ENCODE measurements at regions not wholly inside any gene's neighbourhood (a gene's known extent, or its start where the extent isn't known, plus 50 kb on each side); places are given as distances from the start of the nearest gene placed in this dataset.

DNA sequence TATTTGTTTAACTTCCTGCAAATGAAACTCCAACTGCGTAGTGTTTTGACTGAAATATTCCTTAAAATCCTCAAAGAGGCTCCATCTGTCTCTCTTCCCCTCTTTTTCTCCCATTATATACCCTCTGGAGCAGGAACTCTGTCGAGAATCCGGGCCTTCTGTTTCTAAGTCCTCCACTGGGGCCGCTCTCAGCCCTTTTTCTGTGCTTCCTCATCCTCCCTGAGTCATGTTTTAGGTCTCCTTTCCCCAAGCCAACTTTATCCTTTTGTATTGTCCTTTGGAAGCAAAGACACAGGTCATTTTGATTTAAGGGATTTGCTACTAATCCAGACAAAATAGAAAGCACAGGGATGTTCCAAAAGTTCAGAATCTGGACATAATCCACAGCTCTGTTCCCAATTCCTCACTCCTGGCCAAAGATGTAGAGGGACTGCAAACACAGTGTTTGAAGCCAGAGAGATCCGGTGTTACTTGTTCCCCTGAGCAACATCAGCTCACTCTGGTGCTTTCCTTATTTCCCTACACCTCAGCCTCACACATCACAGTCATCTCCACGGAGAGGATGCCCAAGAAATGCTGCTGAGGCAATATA lies 131.0 kb upstream of the KLF3 start:
- Histone ChIP-seq H3K9me3 (replicated peaks; ENCODE audit: control insufficient read depth, insufficient read depth, low read depth, low read length) (no peaks in the 10 kb centered on the region), H3K27ac (ENCODE audit: extremely low read depth, low read depth, low read length) (no peak overlapping the region), H2AFZ (ENCODE audit: low read depth, low read length) (peak overlapping the region; percentile 16; the same call in 1 of the 2 replicates), H3K9ac (ENCODE audit: insufficient read depth in 1 of 2, low read depth in 2 of 2, low read length in 2 of 2) (no peak overlapping the region), H3K36me3 (ENCODE audit: control insufficient read depth, insufficient read depth, low read length) (no peaks in the 10 kb centered on the region), H3K4me2 (ENCODE audit: insufficient read depth, low read length) (no peak overlapping the region), H3K9me1 (ENCODE audit: control insufficient read depth, insufficient read depth, low read length) (no peaks in the 10 kb centered on the region), H4K20me1 (replicated peaks; ENCODE audit: control insufficient read depth, insufficient read depth, low read length) (no peaks in the 10 kb centered on the region), H3K79me2 (ENCODE audit: control insufficient read depth, insufficient read depth, low read length) (no peaks in the 10 kb centered on the region), H3K4me1 (replicated peaks in 1 of 2; ENCODE audit: control insufficient read depth in 2 of 2, insufficient read depth in 2 of 2, low read length in 2 of 2) (peaks cover 13 to 17% of the 10 kb centered on the region in 2 experiments), H3K4me3 (no peak overlapping the region), H3K27me3 (ENCODE audit: control insufficient read depth in 2 of 2, insufficient read depth in 2 of 2, low read length in 2 of 2) (no peaks in the 10 kb centered on the region)
- ChIA-PET CTCF (ENCODE audit: low intra/inter-chr PET ratio) (no interaction called here), POLR2A (no interaction called here)
- TF ChIP-seq SMARCB1 (IDR thresholded peaks at IDR 0.05; ENCODE audit: insufficient read length, low read depth) (no peak), NR3C1 (CRISPR knock-in tag; IDR thresholded peaks at IDR 0.05) (no peak), ZSCAN32 (CRISPR knock-in tag; IDR thresholded peaks at IDR 0.05) (no peak), CBFB (CRISPR knock-in tag; IDR thresholded peaks at IDR 0.05) (no peak), PREB (CRISPR knock-in tag; IDR thresholded peaks at IDR 0.05) (no peak), PRDM10 (IDR thresholded peaks at IDR 0.05; ENCODE audit: partially characterized antibody) (no peak), RBFOX2 (IDR thresholded peaks at IDR 0.05; ENCODE audit: low read depth, low read length) (no peak), SMARCE1 (IDR thresholded peaks at IDR 0.05) (no peak), CTCF (IDR thresholded peaks at IDR 0.05 in 2 of 3, conservative IDR thresholded peaks at IDR 0.05 in 1 of 3; ENCODE audit: insufficient read depth in 2 of 3, low read depth in 1 of 3, low read length in 3 of 3) (no peak; a peak in 1 of 6 replicates)
- DNase-seq (ENCODE audit: extremely low read depth in 1 of 4, low spot score in 3 of 4) = peak in 1 of 4 experiments; percentile 17
- intact Hi-C loops (cut with micrococcal nuclease) = no loop called here
- 45% methylated on average over 6 of the region's 6 CpGs for WGBS (ENCODE audit: insufficient coverage, low coverage, missing lambda C conversion rate)
- no peak for ATAC-seq
- in situ Hi-C loops (cut with MboI) = no loop called here
- no peak for FAIRE-seq
- no TSS peak for BruUV-seq (replicated peaks)

All from K562 (cell line).